ENCODE measurements at regions not wholly inside any gene's neighbourhood (a gene's known extent, or its start where the extent isn't known, plus 50 kb on each side); places are given as distances from the start of the nearest gene placed in this dataset.

- no peaks in the 10 kb centered on the region for H3K4me1 ChIP-seq (ENCODE audit: control insufficient read depth, insufficient read depth, low read length, poor library complexity, severe bottlenecking)
- no peaks in the 10 kb centered on the region for H3K9me3 ChIP-seq (ENCODE audit: control insufficient read depth, low read length)
- H3K27me3 ChIP-seq (replicated peaks; ENCODE audit: control insufficient read depth, insufficient read depth, low read length, poor library complexity, severe bottlenecking) = no peaks in the 10 kb centered on the region
- H3K27ac ChIP-seq (ENCODE audit: insufficient read depth, low read length, poor library complexity, severe bottlenecking) = no peak overlapping the region
- no peaks in the 10 kb centered on the region for H3K36me3 ChIP-seq (ENCODE audit: control insufficient read depth, insufficient read depth, low read length)
- H3K4me3 ChIP-seq (ENCODE audit: insufficient read depth, low read depth, low read length, poor library complexity, severe bottlenecking) = no peak overlapping the region
- DNase-seq = no peak
Observed at GRCh38 chr3:124266487-124266886, 274.6 kb upstream of the ROPN1 start.

- Histone ChIP-seq H3K36me3 (ENCODE audit: control insufficient read depth, insufficient read depth, low read length) (no peaks in the 10 kb centered on the region), H3K27me3 (replicated peaks; ENCODE audit: control insufficient read depth, insufficient read depth, low read length, poor library complexity, severe bottlenecking) (no peaks in the 10 kb centered on the region), H3K4me1 (ENCODE audit: control insufficient read depth, insufficient read depth, low read length, poor library complexity, severe bottlenecking) (no peaks in the 10 kb centered on the region), H3K27ac (ENCODE audit: insufficient read depth, low read length, poor library complexity, severe bottlenecking) (no peak overlapping the region), H3K4me3 (ENCODE audit: insufficient read depth, low read depth, low read length, poor library complexity, severe bottlenecking) (no peak overlapping the region), H3K9me3 (ENCODE audit: control insufficient read depth, low read length) (no peaks in the 10 kb centered on the region)
- DNase-seq = no peak
Observed at GRCh38 chr3:124267406-124267805, 275.5 kb upstream of the ROPN1 start.

- Histone ChIP-seq H3K27me3 (replicated peaks; ENCODE audit: control insufficient read depth, insufficient read depth, low read length, poor library complexity, severe bottlenecking) (no peaks in the 10 kb centered on the region), H3K4me3 (ENCODE audit: insufficient read depth, low read depth, low read length, poor library complexity, severe bottlenecking) (no peak overlapping the region)
- DNase-seq = no peak
Observed at GRCh38 chr3:124268355-124268754, 276.4 kb upstream of the ROPN1 start.

DNA sequence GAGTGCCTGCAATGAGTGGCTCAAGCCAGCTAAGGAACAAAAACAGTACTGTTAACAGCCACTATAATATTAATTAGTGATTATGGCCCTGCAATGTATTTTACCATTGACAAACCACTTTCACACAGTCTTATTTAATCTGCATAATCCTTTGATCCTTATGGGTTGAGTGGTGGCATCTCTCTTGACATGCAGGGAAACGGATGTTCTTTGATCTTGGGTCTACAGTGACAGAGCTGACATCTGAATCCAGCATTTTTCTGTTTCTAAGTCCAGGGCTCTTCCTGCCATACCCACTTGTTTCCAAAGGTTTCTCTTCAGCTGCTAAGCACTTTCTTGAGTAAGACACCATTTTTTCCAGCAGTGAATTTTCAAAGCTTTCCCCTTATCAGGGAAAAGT, 277.7 kb upstream of the ROPN1 start:
- no peaks in the 10 kb centered on the region for H3K4me1 ChIP-seq (ENCODE audit: control insufficient read depth, insufficient read depth, low read length, poor library complexity, severe bottlenecking)
- H3K9me3 ChIP-seq (ENCODE audit: control insufficient read depth, low read length) = no peaks in the 10 kb centered on the region
- no peak overlapping the region for H3K4me3 ChIP-seq (ENCODE audit: insufficient read depth, low read depth, low read length, poor library complexity, severe bottlenecking)
- no peaks in the 10 kb centered on the region for H3K36me3 ChIP-seq (ENCODE audit: control insufficient read depth, insufficient read depth, low read length)
- H3K27me3 ChIP-seq (replicated peaks; ENCODE audit: control insufficient read depth, insufficient read depth, low read length, poor library complexity, severe bottlenecking) = no peaks in the 10 kb centered on the region
- no peak overlapping the region for H3K27ac ChIP-seq (ENCODE audit: insufficient read depth, low read length, poor library complexity, severe bottlenecking)
- no peak for DNase-seq

More at GRCh38 chr3:124268355-124268754, 276.4 kb upstream of the ROPN1 start:
- H3K27ac ChIP-seq (ENCODE audit: insufficient read depth, low read length, poor library complexity, severe bottlenecking) = no peak overlapping the region
- no peaks in the 10 kb centered on the region for H3K4me1 ChIP-seq (ENCODE audit: control insufficient read depth, insufficient read depth, low read length, poor library complexity, severe bottlenecking)
- no peaks in the 10 kb centered on the region for H3K9me3 ChIP-seq (ENCODE audit: control insufficient read depth, low read length)
- no peaks in the 10 kb centered on the region for H3K36me3 ChIP-seq (ENCODE audit: control insufficient read depth, insufficient read depth, low read length)

GRCh38 chr3:124272605-124273151, 280.8 kb upstream of the ROPN1 start:
- Histone ChIP-seq H3K27ac (ENCODE audit: insufficient read depth, low read length, poor library complexity, severe bottlenecking) (no peak overlapping the region), H3K4me1 (ENCODE audit: control insufficient read depth, insufficient read depth, low read length, poor library complexity, severe bottlenecking) (no peaks in the 10 kb centered on the region), H3K9me3 (ENCODE audit: control insufficient read depth, low read length) (no peaks in the 10 kb centered on the region), H3K36me3 (ENCODE audit: control insufficient read depth, insufficient read depth, low read length) (no peaks in the 10 kb centered on the region), H3K27me3 (replicated peaks; ENCODE audit: control insufficient read depth, insufficient read depth, low read length, poor library complexity, severe bottlenecking) (no peaks in the 10 kb centered on the region), H3K4me3 (ENCODE audit: insufficient read depth, low read depth, low read length, poor library complexity, severe bottlenecking) (no peak overlapping the region)
- no peak for DNase-seq

GRCh38 chr3:124273651-124274050, 281.7 kb upstream of the ROPN1 start:
- Histone ChIP-seq H3K27ac (ENCODE audit: insufficient read depth, low read length, poor library complexity, severe bottlenecking) (no peak overlapping the region), H3K9me3 (ENCODE audit: control insufficient read depth, low read length) (no peaks in the 10 kb centered on the region), H3K36me3 (ENCODE audit: control insufficient read depth, insufficient read depth, low read length) (no peaks in the 10 kb centered on the region), H3K4me3 (ENCODE audit: insufficient read depth, low read depth, low read length, poor library complexity, severe bottlenecking) (no peak overlapping the region), H3K27me3 (replicated peaks; ENCODE audit: control insufficient read depth, insufficient read depth, low read length, poor library complexity, severe bottlenecking) (no peaks in the 10 kb centered on the region), H3K4me1 (ENCODE audit: control insufficient read depth, insufficient read depth, low read length, poor library complexity, severe bottlenecking) (no peaks in the 10 kb centered on the region)
- DNase-seq = no peak

DNA sequence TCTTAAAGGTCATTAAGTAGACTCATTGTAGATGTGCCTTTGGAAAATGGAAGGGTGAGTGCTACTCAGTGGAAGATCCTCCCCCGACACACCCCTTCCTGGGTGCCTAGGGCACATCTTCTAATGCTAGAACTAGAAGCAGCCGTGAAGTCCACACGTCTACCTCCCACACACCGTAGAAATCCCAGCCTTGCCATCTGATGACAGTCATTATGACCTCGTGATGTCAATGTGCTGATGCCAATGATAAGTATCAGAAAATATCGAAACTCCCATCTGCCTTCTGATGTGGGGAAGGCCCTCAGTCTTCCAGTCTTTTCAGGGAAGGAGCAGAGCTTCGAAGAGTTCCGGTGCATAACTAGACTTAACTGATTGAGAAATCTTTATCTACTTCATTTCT, 282.1 kb upstream of the ROPN1 start:
- no peaks in the 10 kb centered on the region for H3K27me3 ChIP-seq (replicated peaks; ENCODE audit: control insufficient read depth, insufficient read depth, low read length, poor library complexity, severe bottlenecking)

DNA sequence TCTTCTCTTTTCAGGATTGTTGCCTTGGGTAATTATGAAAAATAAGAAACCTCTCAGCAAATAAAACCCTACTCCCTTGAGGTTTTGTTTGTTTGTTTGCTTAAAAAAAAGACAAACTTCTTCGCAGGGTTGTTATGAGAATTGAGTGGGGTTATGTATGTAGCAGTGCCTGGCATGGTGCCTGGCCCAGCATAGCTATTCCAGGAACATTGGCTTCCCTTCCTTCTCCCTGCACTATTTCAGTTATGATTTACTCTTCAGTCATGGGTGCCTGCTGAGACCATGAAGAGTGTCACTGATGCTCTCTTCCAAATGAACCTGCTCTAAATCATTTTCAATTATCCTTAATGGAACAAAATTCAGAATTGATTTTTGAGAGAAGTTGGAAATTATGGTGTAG, 283.5 kb upstream of the ROPN1 start:
- Histone ChIP-seq H3K27ac (ENCODE audit: insufficient read depth, low read length, poor library complexity, severe bottlenecking) (no peak overlapping the region), H3K36me3 (ENCODE audit: control insufficient read depth, insufficient read depth, low read length) (no peaks in the 10 kb centered on the region), H3K27me3 (replicated peaks; ENCODE audit: control insufficient read depth, insufficient read depth, low read length, poor library complexity, severe bottlenecking) (no peaks in the 10 kb centered on the region), H3K4me1 (ENCODE audit: control insufficient read depth, insufficient read depth, low read length, poor library complexity, severe bottlenecking) (no peaks in the 10 kb centered on the region), H3K4me3 (ENCODE audit: insufficient read depth, low read depth, low read length, poor library complexity, severe bottlenecking) (no peak overlapping the region), H3K9me3 (ENCODE audit: control insufficient read depth, low read length) (no peaks in the 10 kb centered on the region)
- no peak for DNase-seq

More for the DNA sequence above, 282.1 kb upstream of the ROPN1 start:
- Histone ChIP-seq H3K36me3 (ENCODE audit: control insufficient read depth, insufficient read depth, low read length) (no peaks in the 10 kb centered on the region), H3K4me3 (ENCODE audit: insufficient read depth, low read depth, low read length, poor library complexity, severe bottlenecking) (no peak overlapping the region), H3K4me1 (ENCODE audit: control insufficient read depth, insufficient read depth, low read length, poor library complexity, severe bottlenecking) (no peaks in the 10 kb centered on the region), H3K27ac (ENCODE audit: insufficient read depth, low read length, poor library complexity, severe bottlenecking) (no peak overlapping the region), H3K9me3 (ENCODE audit: control insufficient read depth, low read length) (no peaks in the 10 kb centered on the region)
- DNase-seq = no peak

- Histone ChIP-seq H3K27ac (ENCODE audit: insufficient read depth, low read length, poor library complexity, severe bottlenecking) (no peak overlapping the region), H3K36me3 (ENCODE audit: control insufficient read depth, insufficient read depth, low read length) (no peaks in the 10 kb centered on the region), H3K4me1 (ENCODE audit: control insufficient read depth, insufficient read depth, low read length, poor library complexity, severe bottlenecking) (no peaks in the 10 kb centered on the region), H3K27me3 (replicated peaks; ENCODE audit: control insufficient read depth, insufficient read depth, low read length, poor library complexity, severe bottlenecking) (no peaks in the 10 kb centered on the region), H3K9me3 (ENCODE audit: control insufficient read depth, low read length) (no peaks in the 10 kb centered on the region), H3K4me3 (ENCODE audit: insufficient read depth, low read depth, low read length, poor library complexity, severe bottlenecking) (no peak overlapping the region)
- DNase-seq = no peak
Observed at GRCh38 chr3:124276133-124276532, 284.2 kb upstream of the ROPN1 start.

DNA sequence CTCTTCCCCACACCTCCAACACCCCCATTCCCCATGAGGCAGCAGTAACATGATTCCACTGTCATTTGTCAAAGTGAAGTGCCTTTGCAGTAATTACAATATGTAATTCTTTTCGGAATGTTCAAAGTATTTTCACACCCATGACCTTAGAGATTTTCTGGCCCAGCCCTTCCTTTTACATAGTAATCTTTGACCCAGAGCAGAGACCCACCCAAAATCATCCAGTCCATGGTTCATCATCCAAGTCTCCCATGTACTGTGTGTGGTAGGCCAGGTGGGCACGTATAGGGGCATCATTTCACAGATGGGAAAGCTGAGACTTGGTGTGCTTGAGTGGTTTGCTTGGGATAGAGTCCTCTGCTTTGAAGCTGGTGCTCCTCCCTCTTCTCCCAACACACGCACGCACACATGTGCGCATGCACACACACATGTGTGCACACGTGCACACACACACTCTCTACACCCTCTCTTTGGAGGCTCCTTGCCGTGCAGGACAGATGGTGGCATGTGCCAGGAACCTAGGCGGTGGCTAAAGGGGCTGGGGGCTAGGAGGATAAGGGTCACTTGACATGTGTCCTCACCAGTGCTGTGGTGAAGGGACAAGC, 284.7 kb upstream of the ROPN1 start:
- Histone ChIP-seq H3K9me3 (ENCODE audit: control insufficient read depth, low read length) (no peaks in the 10 kb centered on the region), H3K4me1 (ENCODE audit: control insufficient read depth, insufficient read depth, low read length, poor library complexity, severe bottlenecking) (no peaks in the 10 kb centered on the region), H3K27ac (ENCODE audit: insufficient read depth, low read length, poor library complexity, severe bottlenecking) (no peak overlapping the region), H3K36me3 (ENCODE audit: control insufficient read depth, insufficient read depth, low read length) (no peaks in the 10 kb centered on the region), H3K27me3 (replicated peaks; ENCODE audit: control insufficient read depth, insufficient read depth, low read length, poor library complexity, severe bottlenecking) (no peaks in the 10 kb centered on the region), H3K4me3 (ENCODE audit: insufficient read depth, low read depth, low read length, poor library complexity, severe bottlenecking) (no peak overlapping the region)
- DNase-seq = no peak

Measured in effector memory CD4-positive, alpha-beta T cell (primary cell).